GM18502 (cell line): ENCODE measurements at regions not wholly inside any gene's neighbourhood (a gene's known extent, or its start where the extent isn't known, plus 50 kb on each side); places are given as distances from the start of the nearest gene placed in this dataset.

Experiments
- ATAC-seq: cut with Tn5 transposase; IDR thresholded peaks from one replicate; pipeline ENCODE4 v1.9.1; 2021; ENCODE audit warnings: mild to moderate bottlenecking; ENCODE audit not compliant: unreplicated experiment, poor library complexity

DNA sequence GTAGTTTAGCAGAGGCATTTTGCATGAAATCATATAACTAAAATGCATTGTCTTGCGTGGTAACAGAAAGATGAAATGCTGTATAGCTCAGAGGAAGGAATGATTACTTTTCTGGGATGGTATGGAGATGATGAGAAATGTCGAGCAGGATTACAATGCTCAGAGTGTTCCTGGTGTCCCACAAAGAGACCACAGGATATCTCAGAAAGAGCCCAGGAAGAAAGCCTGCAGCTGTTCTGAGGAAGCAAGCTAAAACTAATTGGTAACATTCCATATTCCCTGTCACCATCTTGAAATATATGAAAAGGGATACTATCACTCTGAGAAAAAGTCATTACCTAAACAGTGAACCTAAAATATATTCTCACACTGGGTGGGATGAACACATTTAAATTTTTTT is 233.1 kb downstream of the POU4F1 start:
- no peak for ATAC-seq

DNA sequence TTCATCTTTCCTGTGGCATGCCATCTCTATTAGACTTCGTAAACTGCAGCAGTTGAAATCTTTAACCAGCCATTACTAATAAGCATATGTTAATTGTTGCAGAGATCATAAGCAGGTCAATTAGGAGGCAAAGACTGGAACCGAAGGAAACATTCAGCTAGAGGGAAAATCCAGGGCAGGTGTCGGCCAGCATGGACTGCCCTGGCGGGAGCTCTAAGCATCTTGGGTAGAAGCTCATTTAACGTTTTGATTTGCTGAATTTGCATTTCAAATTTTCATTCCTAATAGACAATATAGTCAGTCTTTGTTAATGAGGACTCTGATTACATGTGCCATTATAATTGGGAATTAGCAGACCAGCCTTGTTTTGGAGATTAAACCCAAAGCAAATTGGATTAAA is 238.6 kb downstream of the POU4F1 start:
- no peak for ATAC-seq

DNA sequence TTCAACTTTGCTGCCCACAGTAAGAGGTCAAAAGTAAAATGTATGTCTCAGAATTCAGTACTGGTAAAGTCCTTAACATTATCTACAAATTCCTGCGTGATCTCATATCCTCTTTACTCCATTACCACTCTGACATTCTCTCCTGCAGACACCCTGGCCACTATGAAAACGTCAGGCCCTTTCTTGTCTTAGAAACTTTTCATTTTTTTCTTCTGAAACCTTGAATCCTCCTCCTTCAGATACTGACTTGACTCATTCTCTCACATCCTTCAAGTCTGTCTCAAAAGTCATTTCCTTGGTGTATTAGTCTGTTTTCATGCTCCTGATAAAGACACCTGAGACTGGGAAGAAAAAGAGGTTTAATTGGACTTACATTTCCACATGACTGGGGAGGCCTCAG is 262.3 kb downstream of the POU4F1 start:
- peak; percentile 83 for ATAC-seq

DNA sequence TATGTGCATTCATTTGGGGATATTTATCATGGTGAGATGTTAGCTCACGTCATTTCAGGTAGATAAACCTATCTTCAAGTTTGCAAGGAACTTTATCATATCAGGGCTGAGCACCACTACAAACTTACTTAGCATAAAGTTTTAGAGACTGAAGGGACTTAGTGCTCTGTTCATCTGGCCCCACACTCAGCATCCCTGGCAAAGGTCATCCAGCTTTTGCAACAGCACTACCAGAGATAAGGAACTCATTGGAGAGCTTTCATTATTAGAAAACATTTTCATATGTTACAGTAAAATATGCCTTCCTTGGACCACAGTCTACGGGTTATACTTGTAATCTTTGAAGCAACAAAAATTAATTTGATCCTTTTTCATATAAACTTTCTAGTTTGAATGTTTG is 263.4 kb downstream of the POU4F1 start:
- ATAC-seq = no peak

DNA sequence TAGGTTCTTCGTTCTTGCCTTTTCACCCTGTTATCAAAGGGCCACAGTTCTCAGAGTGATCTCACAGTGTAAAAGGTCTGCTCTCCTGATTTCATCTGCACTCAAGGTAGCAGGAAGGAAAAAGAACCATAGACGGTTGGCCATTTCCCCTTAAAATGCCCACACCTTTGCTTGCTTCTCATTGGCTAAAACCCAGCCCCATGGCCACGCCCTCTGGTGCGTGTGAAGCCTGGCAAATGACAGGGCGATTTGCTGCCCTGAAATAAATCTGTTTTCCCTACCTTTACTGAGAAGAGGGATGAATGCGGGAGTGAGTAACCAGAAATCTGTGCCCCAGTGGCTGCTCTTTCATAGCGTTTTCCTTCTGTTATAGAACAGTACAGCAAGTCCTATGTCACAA is 269.3 kb downstream of the POU4F1 start:
- no peak for ATAC-seq

DNA sequence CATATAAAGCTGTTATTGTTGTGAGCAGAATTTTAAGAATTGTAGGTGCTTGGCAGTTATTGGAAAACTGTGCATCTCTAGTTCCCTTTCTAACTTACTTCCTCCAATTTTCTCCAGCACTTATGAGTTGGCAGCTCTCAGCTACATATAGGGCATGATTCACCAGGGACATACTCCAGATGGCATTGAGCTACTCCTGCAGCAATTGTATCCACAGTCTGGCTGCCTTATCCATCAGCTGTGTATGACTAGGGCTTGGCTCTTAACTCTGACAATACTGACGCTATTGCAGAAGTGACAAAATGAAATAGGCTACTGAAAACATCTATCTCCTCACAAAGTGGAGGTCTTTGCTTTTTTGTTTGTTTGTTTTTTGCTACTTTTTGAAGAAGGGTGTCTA is 276.7 kb downstream of the POU4F1 start:
- ATAC-seq = no peak

DNA sequence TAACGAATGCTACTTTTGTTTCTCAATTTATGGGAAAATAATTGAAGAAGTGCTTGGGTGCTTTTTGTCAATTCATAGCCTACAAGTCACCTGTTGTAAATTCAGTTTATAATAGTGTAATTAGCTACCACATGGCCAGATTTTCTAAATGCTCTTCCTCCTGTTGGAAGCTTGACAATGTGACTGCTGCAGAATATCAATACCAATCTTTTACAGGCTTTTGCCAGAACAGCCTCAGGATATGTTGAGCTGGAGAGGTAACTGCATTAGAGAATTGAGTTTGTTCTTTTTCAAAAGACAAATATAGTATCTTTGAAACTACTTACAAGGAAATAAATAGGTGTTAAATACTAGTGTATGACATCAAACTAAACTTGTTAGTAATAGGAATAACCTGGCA is 277.8 kb downstream of the POU4F1 start:
- no peak for ATAC-seq

DNA sequence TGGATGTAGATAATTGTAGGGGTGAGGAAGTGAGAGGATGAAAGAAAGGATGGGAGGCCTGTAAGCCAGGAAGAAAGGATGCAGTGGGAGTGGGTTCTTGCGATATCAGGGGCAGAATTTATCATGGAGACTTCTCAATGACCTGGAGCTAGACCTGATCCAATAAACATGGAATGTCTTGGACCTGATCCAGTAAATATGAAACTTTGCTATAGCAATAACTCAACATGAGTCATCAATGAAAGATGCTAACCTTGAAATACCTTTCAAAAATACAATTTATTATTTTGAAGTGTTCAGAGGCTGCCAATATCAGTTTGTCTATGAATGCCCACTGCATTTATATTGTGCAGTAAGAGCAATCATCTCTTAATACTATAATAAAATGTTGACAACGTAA is 279.5 kb downstream of the POU4F1 start:
- no peak for ATAC-seq

DNA sequence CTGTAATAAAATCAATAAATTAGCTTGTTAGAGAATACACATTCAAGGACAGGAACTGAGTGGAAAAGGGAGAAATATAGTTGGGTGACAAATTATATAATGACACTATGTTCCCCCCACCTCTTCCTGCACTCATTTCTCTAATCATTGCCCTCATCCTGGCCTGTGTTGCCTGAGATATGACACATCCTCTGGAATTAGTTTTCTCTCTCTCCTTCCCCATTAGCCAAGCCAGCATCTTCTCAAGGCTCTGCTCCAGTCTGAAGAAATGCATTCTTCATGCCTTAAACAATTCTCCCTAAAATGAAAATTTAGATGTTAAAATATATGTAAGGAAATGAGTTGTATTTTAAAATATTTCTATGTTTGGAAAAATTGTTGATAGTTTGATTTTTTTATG is 280.3 kb downstream of the POU4F1 start:
- no peak for ATAC-seq

DNA sequence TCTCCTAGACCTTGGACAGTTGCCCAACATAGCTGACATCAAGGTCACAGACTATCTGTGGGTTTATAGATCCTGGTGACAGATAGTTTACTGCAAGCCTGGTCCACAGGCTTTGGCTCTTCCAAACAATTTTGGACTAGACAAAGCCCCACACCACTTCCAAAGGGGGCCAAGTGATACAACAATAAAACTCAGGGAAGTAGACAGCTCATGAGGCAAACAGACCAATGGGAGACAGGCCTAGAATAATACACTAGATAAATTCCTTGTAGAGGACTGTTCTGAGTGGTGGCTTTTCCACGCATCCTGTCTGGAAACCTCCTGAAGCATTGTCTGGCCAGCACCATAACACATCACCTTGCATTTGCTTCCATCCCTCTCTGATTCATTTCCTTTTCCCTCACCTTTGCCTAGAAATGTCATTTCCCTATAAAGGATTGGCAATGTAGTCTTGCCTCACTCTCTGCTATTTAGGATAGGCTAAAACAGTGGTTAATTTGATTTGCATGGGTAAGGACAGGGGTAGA is 284.2 kb downstream of the POU4F1 start:
- ATAC-seq = no peak

DNA sequence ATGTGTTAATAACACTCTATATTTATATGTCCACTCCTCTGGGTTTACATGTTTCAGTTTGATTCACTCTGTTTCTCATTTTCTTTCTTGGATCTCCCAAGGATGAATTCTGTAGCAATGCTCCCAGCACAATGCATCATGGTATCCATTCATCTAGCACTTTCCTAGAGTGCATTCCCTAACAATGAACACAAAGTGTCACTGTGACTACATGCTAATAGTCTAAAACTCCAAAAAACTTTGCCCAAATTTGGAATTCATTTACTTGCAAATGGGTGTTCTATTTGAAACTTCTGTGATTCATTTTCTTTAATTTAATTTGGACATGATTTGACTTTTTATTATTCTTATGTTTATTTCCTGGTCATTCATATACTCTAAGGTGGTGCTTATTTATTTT is 286.3 kb downstream of the POU4F1 start:
- no peak for ATAC-seq

DNA sequence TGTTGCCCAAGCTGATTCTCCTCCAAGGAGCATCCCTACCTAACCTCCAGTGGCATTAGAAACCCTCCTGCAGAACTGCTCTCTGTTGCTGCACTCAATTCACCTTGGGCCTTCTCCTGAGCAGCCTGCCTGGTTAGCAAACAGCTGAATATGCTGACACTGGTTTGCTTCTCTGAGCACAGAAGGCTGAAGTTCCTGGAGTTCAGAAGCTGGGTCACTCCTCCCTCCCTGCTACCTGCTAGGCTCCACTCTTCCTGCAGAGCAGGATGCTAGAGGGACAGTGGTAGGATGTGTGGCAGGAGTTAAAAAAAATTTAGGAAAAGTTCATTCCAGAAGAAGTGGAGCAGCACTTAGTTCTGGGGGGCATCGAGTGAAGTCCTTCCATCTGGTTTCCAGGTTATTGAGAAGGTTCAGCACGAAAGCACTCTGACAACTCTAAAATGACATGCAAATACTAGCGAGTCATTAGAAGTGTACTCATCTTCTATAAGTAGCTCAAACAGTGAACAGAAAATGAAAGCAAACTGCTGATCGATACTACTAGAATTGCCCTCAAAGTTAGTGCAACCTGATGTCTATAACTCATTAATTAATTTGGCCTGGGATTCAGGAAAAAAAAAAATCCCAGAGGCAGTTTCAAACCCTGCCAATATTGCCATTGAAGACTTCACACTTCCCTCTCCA is 293.7 kb downstream of the POU4F1 start:
- peak; percentile 78 for ATAC-seq

DNA sequence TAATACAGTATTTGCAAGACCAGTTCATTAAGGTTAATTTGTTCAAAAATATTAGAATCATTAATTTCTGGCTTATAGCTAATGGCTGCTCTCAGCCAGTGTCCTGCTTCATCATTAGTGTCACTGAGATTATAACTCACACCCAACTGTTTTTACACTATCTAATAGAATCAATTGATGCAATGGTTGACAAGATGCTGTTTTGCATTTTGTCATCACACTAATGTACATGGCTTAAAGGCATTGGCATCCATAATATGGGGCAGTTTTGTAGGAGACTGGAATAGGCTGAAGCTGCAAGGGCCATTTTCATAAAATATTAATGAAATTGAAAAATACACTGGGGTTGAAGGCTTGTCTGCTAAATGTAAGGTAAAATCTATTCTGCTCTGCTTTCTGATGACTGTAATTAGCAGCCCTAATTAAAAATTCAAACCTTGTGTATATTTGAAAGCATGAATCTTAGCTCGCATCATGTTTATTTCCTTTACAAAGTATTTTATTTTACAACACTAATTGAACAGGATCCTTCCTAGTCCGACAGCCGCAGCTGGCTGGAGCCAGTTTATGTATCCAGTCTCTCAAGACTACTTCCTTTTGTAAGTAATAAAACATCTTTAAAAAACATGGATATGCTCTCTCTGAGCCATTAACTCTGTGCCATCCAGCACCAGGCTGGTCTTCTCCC is 296.7 kb downstream of the POU4F1 start:
- no peak for ATAC-seq

DNA sequence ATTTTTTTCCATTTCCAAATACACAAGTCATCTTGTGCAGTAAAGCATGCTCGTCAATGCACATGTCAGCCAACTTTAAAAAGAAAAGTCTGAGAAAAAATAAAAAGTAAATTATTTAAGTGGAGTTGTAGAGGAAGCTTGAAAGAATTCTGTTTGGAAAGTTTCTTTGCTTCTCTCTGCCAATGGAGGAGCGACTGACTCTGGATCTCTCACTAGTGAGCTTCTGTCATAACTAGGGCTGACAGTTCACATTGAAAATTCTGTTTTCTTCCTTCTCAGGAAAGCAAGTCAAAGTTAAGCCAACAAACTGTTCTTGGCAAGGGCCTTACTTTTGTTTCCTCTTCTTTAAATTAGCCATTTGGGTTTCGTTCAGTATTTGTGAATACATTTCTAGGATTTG is 298.2 kb downstream of the POU4F1 start:
- ATAC-seq = no peak

DNA sequence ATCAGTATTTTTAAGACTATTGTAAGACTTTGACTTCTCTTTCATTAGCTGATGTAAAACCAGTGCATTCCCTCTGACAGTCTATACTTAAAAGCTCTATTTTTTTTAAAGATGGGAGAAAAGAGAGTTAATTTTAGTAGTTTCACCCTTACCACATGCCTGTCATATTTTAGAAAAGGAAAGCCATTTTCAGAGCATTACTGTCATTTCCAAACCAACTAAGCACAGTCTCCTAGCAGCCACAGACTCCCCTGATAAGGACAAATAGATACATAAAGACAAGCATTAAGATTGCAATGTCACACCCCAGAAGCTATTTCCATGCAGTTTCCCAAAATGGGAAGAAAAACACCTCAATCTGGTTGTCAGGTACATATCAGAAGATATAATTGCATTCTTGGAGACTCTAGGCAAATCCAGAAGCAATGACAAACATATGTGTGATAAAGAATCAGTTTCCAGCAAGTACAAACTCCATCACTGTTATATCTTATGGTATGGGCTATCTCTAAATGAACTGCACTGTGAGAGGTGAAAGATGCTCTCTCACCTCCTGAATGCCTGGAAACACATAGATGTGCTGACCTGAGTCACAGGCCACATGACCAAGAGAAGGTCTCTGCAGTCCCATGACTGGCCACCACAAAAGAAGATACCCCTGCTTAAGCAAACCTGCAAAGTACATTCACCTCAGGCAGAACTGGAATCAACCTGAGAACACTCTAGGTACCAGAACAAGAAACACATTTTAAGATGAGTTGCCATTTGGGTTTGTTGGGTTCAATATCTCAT is 303.3 kb downstream of the POU4F1 start:
- peak; percentile 86 for ATAC-seq

DNA sequence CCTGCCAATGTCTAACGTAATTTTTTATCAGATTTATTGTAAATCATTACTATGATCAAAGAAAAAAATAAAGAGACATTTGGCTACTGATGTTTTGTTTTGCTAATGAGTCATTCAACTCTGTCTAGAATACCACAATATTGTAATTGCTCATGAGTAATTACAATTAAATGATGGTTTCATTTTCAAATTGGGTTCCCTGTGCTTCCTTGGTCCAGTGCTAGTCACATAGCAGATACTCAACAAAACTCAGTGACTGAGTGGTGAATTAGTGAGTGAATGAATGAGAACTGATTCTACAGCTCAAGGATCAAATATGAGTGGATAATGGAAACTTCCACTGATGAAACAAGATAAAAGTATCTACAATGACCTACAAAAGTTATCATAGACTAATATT is 304.7 kb downstream of the POU4F1 start:
- peak; percentile 43 for ATAC-seq

DNA sequence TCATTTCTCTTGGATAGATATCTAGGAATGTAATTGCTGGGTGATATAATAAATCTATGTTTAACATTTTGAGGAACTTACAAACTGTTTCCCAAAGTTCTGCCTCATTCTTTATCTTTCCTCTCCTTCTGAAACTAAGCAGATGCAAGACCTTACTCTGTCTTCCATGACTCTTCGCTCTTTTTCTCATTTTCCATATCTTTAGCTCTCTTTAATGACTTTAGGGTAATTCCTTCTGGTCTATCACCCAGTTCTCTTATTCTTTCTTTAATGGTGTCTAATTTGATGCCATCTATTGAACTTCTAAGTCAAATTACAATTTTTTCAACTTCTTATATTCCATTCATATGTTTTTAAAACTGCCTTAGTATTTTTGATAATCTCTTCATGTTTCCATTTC is 316.6 kb downstream of the POU4F1 start:
- no peak for ATAC-seq

DNA sequence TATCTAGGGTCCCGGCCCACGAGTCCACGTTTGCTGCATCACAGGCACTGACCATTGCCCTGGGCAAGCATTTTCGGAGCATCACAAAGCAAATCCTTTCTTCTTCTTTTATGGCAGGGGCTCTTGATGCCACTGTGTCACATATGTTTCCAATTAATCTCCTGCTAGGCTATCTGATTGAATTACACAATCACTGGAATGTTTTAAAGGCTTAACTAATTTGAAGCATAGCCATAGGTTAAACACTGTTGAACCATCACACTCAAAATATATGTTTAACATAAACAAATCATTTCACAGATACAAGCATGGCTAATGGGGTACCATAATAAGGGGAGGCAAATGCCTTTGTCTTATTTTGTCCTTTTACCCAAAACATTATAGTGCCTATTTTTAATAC is 338.3 kb downstream of the POU4F1 start:
- ATAC-seq = no peak

DNA sequence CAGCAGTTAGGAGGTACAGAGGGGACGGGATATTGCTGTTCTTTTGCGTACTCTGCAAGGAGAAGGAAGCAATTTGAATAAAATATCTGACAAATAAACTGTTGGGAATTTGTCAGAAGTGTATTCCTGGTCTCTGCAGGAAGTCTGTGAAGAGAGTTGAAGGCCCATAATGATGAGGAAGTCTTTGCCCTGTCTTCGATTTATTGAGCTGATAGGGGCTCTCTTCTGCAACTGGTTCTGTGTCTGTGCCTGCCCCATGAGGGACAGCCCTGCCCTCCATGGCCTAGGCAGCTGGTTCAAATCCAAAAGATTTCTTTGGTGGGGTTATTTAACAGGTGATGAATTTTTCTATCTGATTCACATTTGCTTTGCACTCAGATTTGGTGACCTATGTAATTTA is 339.7 kb upstream of the EDNRB start:
- ATAC-seq = no peak

DNA sequence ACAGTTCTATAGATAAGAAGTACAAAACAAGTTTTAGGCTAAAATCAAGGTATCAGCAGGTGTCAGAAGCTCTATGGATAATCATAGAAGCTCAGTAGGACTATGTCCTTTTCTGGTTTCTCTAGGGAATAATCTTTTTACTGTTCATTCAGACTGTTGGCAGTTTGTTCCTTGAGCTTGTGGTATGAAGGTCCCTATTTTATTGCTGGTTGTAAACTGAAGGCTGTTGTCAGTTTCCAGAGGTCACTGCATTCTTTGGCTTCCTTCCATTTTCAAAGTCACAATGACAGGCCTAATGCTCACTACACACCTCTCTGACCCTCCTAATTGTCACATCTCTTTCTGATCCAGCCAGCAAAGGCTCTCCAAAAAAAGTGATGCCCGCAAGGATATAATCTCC is 337.9 kb upstream of the EDNRB start:
- ATAC-seq = no peak

DNA sequence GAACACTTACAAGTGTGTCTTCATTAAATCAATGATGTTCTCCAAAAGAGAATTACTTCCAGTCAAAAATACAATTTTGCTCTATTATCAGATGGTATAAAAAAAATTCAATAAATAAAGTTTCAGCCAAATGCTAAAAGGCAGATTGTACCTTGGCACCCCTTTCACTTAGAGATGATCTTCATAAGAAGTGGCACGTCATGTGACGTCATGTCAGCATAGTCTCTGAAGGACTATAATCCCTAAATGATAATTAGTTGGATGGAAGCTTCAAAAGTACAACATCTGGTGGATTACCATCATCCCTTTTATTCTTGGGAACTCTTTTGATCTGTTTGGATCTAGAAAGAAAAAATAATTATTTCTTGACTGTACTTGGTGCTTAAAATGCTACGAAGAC is 335.5 kb upstream of the EDNRB start:
- ATAC-seq = no peak
